Activated T-helper 1 cell treated with anti-CD3 and anti-CD28 coated beads, Interleukin-12 subunit alpha, Interleukin-12 subunit beta, Interleukin-2, Interleukin-4 antibody, amounts not matched to agents 30 ng/mL and 10 ng/mL and 1 ng/mL, durations not matched to agents 14 hours and 24 hours and 36 hours (primary cell): ENCODE measurements at regions not wholly inside any gene's neighbourhood (a gene's known extent, or its start where the extent isn't known, plus 50 kb on each side); places are given as distances from the start of the nearest gene placed in this dataset.
"Not testable (repeated sequence)": the region's sequence is repeated elsewhere in the genome, so short reads cannot be mapped to it uniquely, and the experiment has no call there.

Experiments
- DNase-seq: peaks from one replicate; pipeline ENCODE4 v3.0.0; 2021; ENCODE audit warnings: low spot score
- H3K27ac Mint-ChIP-seq: one replicate; pipeline ENCODE4 v1.8.0; 2021; ENCODE audit warnings: mild to moderate bottlenecking, mixed read lengths
- H3K27me3 Mint-ChIP-seq: one replicate; pipeline ENCODE4 v1.8.0; 2022; ENCODE audit warnings: mild to moderate bottlenecking, moderate library complexity, mixed read lengths; ENCODE audit not compliant: insufficient read depth
- H3K36me3 Mint-ChIP-seq: one replicate; pipeline ENCODE4 v1.8.0; 2021; ENCODE audit warnings: low read depth, mixed read lengths
- H3K4me1 Mint-ChIP-seq: one replicate; pipeline ENCODE4 v1.8.0; 2021; ENCODE audit warnings: low read depth, mixed read lengths
- H3K4me3 Mint-ChIP-seq: one replicate; pipeline ENCODE4 v1.8.0; 2021; ENCODE audit warnings: mild to moderate bottlenecking, moderate library complexity, mixed read lengths
- H3K9me3 Mint-ChIP-seq: one replicate; pipeline ENCODE4 v1.8.0; 2021; ENCODE audit warnings: mixed read lengths
- intact Hi-C: fragments of 100-400 bp; cut with micrococcal nuclease; formaldehyde crosslinking; loops from one replicate; pipeline ENCODE4 v1.15.1; 2024

GRCh38 chr7:54917613-54918391, 101.0 kb upstream of the EGFR start:
- Mint-ChIP-seq H3K4me1 (no peaks in the 10 kb centered on the region), H3K4me3 (no peak overlapping the region), H3K27me3 (peaks cover 1% of the 10 kb centered on the region), H3K27ac (no peak overlapping the region), H3K9me3 (no peaks in the 10 kb centered on the region), H3K36me3 (no peaks in the 10 kb centered on the region)
- intact Hi-C loops: no loop called here
- DNase-seq: no peak

DNA sequence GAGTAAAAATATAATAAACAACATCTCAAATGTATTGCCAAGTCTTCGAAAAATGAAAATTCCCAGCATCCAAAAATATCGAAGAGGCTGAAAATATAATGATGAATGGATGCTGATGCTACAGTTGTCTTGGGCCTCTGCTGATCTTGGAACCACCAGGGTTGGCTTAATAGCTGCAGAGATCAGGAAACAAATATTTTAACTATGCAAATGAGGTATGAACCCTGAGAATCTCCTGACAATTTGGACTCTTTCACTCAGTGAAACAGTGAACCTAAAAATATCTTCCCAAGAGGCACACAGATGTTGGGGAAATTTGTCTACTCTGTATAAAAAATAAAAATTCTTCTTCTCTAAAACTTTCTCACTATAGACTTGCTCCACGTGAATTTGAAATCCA, 97.7 kb upstream of the EGFR start:
- Mint-ChIP-seq H3K9me3 (no peaks in the 10 kb centered on the region), H3K36me3 (no peaks in the 10 kb centered on the region), H3K27me3 (peaks cover 1% of the 10 kb centered on the region), H3K4me1 (no peaks in the 10 kb centered on the region), H3K4me3 (no peak overlapping the region), H3K27ac (no peak overlapping the region)
- no peak for DNase-seq
- intact Hi-C loops: no loop called here

DNA sequence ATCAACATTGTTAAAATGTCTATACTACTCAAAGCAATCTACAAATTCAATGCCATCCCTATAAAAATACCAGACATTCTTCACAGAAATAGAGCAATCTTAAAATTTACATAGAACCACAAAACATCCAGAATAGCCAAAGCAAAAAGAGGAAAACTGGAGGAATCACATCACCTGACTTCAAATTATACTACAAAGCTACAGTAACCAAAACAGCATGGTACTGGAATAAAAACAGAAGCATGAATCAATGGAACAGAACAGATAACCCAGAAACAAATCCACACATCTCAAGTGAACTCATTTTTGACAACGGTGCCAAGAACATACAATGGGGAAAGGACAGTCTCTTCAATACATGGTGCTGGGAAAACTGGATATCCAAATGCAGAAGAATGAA, 87.3 kb upstream of the EGFR start:
- Mint-ChIP-seq H3K9me3 (peaks cover 10% of the 10 kb centered on the region), H3K4me3 (no peak overlapping the region), H3K36me3 (no peaks in the 10 kb centered on the region), H3K4me1 (no peaks in the 10 kb centered on the region), H3K27ac (no peak overlapping the region), H3K27me3 (peaks cover 32% of the 10 kb centered on the region)
- DNase-seq: no peak
- intact Hi-C loops: no loop called here

DNA sequence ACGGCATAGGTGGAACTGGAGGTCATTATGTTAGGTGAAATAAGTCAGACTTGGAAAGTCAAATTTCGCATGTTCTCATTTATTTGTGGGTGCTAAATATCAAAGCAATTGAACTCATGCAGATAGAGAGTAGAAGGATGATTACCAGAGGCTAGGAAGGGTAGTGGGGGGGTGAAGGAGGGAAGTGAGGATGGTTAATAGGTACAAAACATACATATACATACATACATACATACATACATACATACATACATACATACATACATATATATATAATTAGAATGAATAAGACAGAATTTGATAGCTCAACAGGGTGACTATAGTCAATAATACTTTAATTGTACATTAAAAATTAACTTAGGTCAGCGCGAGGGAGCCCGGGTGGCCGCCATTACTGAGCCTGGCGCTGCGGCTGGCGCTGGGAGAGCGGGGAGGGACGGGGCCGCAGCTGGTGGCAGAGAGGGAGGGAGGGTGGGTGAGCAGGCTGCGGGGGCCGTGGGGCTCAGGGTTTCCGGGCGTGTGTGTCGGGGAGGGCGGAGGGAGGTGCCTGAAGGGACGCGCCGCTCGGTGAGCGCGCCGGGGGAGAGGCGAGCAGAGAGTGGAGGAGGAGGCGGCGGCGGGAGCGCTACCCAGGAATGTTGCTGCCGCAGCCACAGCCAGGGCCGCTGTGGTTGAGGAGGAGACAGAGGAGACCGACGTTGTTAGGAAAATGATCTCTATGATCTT, 85.8 kb upstream of the EGFR start:
- Mint-ChIP-seq H3K4me1 (no peaks in the 10 kb centered on the region), H3K4me3 (no peak overlapping the region), H3K27me3 (peaks cover 32% of the 10 kb centered on the region), H3K36me3 (no peaks in the 10 kb centered on the region), H3K9me3 (peaks cover 10% of the 10 kb centered on the region), H3K27ac (no peak overlapping the region)
- intact Hi-C loops: no loop called here
- no peak for DNase-seq

- Mint-ChIP-seq H3K4me1 (no peaks in the 10 kb centered on the region), H3K27me3 (peaks cover 32% of the 10 kb centered on the region), H3K4me3 (no peak overlapping the region), H3K27ac (no peak overlapping the region), H3K36me3 (no peaks in the 10 kb centered on the region), H3K9me3 (peaks cover 10% of the 10 kb centered on the region)
- no peak for DNase-seq
- intact Hi-C loops: no loop called here
These were observed 85.2 kb upstream of the EGFR start for GRCh38 chr7:54933643-54934042.

DNA sequence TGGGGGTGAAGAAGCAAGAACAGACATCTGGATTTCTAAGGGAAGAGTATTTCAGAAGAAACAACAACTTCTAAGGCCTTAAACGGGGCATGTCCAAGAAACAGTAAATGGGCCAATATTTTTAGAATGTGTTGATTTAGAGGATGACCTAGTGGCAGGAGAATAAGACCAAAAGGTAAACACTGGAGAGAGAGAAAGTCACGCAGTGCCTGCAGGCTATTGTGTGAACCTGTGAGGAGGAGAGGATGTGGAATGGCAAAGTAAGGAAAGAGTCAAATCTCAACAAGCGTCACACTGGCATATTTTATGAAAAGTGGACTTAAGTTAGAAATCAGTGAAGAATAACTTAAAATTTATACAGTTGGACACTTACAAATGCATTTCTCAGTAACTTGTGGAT, 78.1 kb upstream of the EGFR start:
- intact Hi-C loops: no loop called here
- no peaks in the 10 kb centered on the region for H3K4me1 Mint-ChIP-seq
- no peaks in the 10 kb centered on the region for H3K36me3 Mint-ChIP-seq
- no peak overlapping the region for H3K27ac Mint-ChIP-seq
- H3K27me3 Mint-ChIP-seq: peaks cover 4% of the 10 kb centered on the region
- peaks cover 8% of the 10 kb centered on the region for H3K9me3 Mint-ChIP-seq
- H3K4me3 Mint-ChIP-seq: no peak overlapping the region
- DNase-seq: no peak

- no peak for DNase-seq
- Mint-ChIP-seq H3K36me3 (no peaks in the 10 kb centered on the region), H3K27ac (no peak overlapping the region), H3K4me1 (no peaks in the 10 kb centered on the region), H3K4me3 (no peak overlapping the region), H3K9me3 (peaks cover 8% of the 10 kb centered on the region), H3K27me3 (peaks cover 4% of the 10 kb centered on the region)
- intact Hi-C loops: no loop called here
These were observed 74.6 kb upstream of the EGFR start for GRCh38 chr7:54944179-54944578.

DNA sequence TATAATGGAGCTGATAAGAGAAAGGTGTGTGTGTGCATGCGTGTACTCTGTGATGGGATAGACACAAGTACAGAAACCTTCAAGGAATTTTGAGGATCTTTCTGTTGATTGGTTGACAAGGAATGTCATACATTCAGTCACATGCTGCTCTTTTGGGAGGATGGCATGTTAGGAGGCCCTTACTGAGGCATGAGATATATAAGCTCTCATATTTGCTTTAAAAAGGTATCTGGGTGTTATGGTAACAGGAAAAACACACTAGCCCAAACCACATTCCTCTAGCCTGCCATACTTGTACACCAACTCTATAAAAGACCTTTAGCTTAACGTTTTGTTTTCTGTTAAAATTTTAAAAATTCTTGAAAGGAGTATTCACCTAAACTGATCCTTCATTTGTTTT, 72.5 kb upstream of the EGFR start:
- H3K27ac Mint-ChIP-seq: no peak overlapping the region
- H3K4me3 Mint-ChIP-seq: no peak overlapping the region
- H3K9me3 Mint-ChIP-seq: no peaks in the 10 kb centered on the region
- no peaks in the 10 kb centered on the region for H3K27me3 Mint-ChIP-seq
- no peak for DNase-seq
- intact Hi-C loops: no loop called here
- H3K4me1 Mint-ChIP-seq: no peaks in the 10 kb centered on the region
- H3K36me3 Mint-ChIP-seq: no peaks in the 10 kb centered on the region

- Mint-ChIP-seq H3K4me1 (no peaks in the 10 kb centered on the region), H3K27ac (no peak overlapping the region), H3K27me3 (no peaks in the 10 kb centered on the region), H3K9me3 (no peaks in the 10 kb centered on the region), H3K36me3 (no peaks in the 10 kb centered on the region), H3K4me3 (no peak overlapping the region)
- intact Hi-C loops: no loop called here
- no peak for DNase-seq
These were observed 72.1 kb upstream of the EGFR start for GRCh38 chr7:54946764-54947163.

DNA sequence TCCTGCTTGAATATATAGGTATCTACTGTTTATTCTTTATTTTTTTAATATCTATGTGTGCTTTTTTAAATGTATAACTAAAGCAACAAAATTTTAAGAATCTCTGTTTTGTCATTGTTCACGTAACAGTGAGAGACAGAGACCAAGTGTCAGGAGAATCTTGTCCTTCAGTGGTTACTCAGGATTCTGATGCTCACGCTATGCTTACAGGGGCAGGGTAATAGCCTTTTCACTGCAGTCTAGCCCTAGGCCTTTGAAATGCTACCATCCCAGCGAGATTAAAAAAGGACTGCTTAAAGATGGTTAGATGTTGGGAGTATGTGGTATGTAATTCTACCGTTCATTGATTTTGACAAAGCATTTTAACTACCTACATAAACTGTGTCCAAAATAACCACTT, 71.6 kb upstream of the EGFR start:
- no peak for DNase-seq
- H3K4me3 Mint-ChIP-seq: no peak overlapping the region
- no peaks in the 10 kb centered on the region for H3K27me3 Mint-ChIP-seq
- intact Hi-C loops: no loop called here
- H3K9me3 Mint-ChIP-seq: no peaks in the 10 kb centered on the region
- no peak overlapping the region for H3K27ac Mint-ChIP-seq
- H3K4me1 Mint-ChIP-seq: no peaks in the 10 kb centered on the region
- H3K36me3 Mint-ChIP-seq: no peaks in the 10 kb centered on the region

DNA sequence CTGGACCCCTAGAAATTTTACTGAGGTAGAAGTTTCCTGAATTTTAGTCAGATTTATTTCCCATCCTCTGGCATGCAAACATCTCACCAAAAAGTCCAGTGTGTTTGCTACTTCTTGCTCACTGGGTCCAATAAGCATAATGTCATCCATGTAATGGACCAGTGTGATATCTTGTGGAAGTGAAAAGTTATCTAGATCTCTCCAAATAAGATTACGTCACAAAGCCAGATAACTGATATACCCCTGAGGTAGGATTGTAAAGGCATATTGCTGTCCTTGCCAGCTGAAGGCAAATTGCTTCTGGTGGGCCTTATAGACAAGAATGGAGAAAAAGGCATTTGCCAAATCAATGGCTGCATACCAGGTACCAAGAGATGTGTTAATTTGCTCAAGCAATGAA, 69.3 kb upstream of the EGFR start:
- intact Hi-C loops, H3K27me3 Mint-ChIP-seq, H3K4me3 Mint-ChIP-seq: not testable (repeated sequence)

GRCh38 chr7:54955296-54955695, 63.5 kb upstream of the EGFR start:
- Mint-ChIP-seq H3K36me3 (no peaks in the 10 kb centered on the region), H3K9me3 (no peaks in the 10 kb centered on the region), H3K27me3 (no peaks in the 10 kb centered on the region), H3K4me3 (no peak overlapping the region), H3K27ac (no peak overlapping the region), H3K4me1 (no peaks in the 10 kb centered on the region)
- intact Hi-C loops: no loop called here
- no peak for DNase-seq

More for the DNA sequence above, 69.3 kb upstream of the EGFR start:
- not testable (repeated sequence) for H3K36me3 Mint-ChIP-seq, H3K9me3 Mint-ChIP-seq, H3K27ac Mint-ChIP-seq, DNase-seq, H3K4me1 Mint-ChIP-seq

- DNase-seq: no peak
- Mint-ChIP-seq H3K27me3 (no peaks in the 10 kb centered on the region), H3K36me3 (no peaks in the 10 kb centered on the region), H3K27ac (no peak overlapping the region), H3K4me3 (no peak overlapping the region), H3K9me3 (no peaks in the 10 kb centered on the region), H3K4me1 (no peaks in the 10 kb centered on the region)
- intact Hi-C loops: no loop called here
These were observed 63.0 kb upstream of the EGFR start for GRCh38 chr7:54955696-54956420.
